ENCODE measurements at regions not wholly inside any gene's neighbourhood (a gene's known extent, or its start where the extent isn't known, plus 50 kb on each side); places are given as distances from the start of the nearest gene placed in this dataset.

- TF ChIP-seq GATA2 (IDR thresholded peaks at IDR 0.05; ENCODE audit: low read depth, low read length) (no peak), GATA3 (IDR thresholded peaks at IDR 0.05; ENCODE audit: low read depth, low read length) (no peak)
Measured at GRCh38 chr13:33679658-33680012, 138.3 kb upstream of the RFC3 start.
